GM19324 (cell line): ENCODE measurements at regions not wholly inside any gene's neighbourhood (a gene's known extent, or its start where the extent isn't known, plus 50 kb on each side); places are given as distances from the start of the nearest gene placed in this dataset.
"Not testable (repeated sequence)": the region's sequence is repeated elsewhere in the genome, so short reads cannot be mapped to it uniquely, and the experiment has no call there.

Experiments used
- ATAC-seq: cut with Tn5 transposase; IDR thresholded peaks from one replicate; pipeline ENCODE4 v1.9.1; 2021; ENCODE audit warnings: mild to moderate bottlenecking, moderate library complexity; ENCODE audit not compliant: unreplicated experiment, low FRiP score

GRCh38 chr5:163321511-163321910, 115.9 kb upstream of the CCNG1 start:
- ATAC-seq: no peak

GRCh38 chr5:163330723-163331668, 106.4 kb upstream of the CCNG1 start:
- ATAC-seq: no peak

- ATAC-seq: not testable (repeated sequence)
These were observed 101.3 kb upstream of the CCNG1 start for GRCh38 chr5:163336074-163336473.

GRCh38 chr5:163339148-163339547, 98.2 kb upstream of the CCNG1 start:
- ATAC-seq: no peak

- ATAC-seq: not testable (repeated sequence)
These were observed 97.0 kb upstream of the CCNG1 start for GRCh38 chr5:163340378-163340777.

GRCh38 chr5:163342306-163342705, 95.1 kb upstream of the CCNG1 start:
- no peak for ATAC-seq

GRCh38 chr5:163345216-163345615, 92.2 kb upstream of the CCNG1 start:
- no peak for ATAC-seq

- no peak for ATAC-seq
These were observed 89.7 kb upstream of the CCNG1 start for GRCh38 chr5:163347671-163348070.

- ATAC-seq: no peak
These were observed 87.3 kb upstream of the CCNG1 start for GRCh38 chr5:163350083-163350482.

GRCh38 chr5:163352531-163352930, 84.9 kb upstream of the CCNG1 start:
- no peak for ATAC-seq

GRCh38 chr5:163355811-163356210, 81.6 kb upstream of the CCNG1 start:
- not testable (repeated sequence) for ATAC-seq

- ATAC-seq: no peak
These were observed 79.8 kb upstream of the CCNG1 start for GRCh38 chr5:163357636-163358035.

- ATAC-seq: no peak
These were observed 76.7 kb upstream of the CCNG1 start for GRCh38 chr5:163360656-163361055.

GRCh38 chr5:163361450-163361849, 75.9 kb upstream of the CCNG1 start:
- ATAC-seq: no peak

- no peak for ATAC-seq
These were observed 74.5 kb upstream of the CCNG1 start for GRCh38 chr5:163362840-163363371.

GRCh38 chr5:163363389-163363788, 74.0 kb upstream of the CCNG1 start:
- ATAC-seq: no peak

- no peak for ATAC-seq
These were observed 70.6 kb upstream of the CCNG1 start for GRCh38 chr5:163366757-163367156.

- no peak for ATAC-seq
These were observed 67.5 kb upstream of the CCNG1 start for GRCh38 chr5:163369776-163370385.

- no peak for ATAC-seq
These were observed 63.8 kb upstream of the CCNG1 start for GRCh38 chr5:163373436-163374084.

GRCh38 chr5:163377982-163378381, 59.4 kb upstream of the CCNG1 start:
- no peak for ATAC-seq
